ENCODE measurements at regions not wholly inside any gene's neighbourhood (a gene's known extent, or its start where the extent isn't known, plus 50 kb on each side); places are given as distances from the start of the nearest gene placed in this dataset.

DNA sequence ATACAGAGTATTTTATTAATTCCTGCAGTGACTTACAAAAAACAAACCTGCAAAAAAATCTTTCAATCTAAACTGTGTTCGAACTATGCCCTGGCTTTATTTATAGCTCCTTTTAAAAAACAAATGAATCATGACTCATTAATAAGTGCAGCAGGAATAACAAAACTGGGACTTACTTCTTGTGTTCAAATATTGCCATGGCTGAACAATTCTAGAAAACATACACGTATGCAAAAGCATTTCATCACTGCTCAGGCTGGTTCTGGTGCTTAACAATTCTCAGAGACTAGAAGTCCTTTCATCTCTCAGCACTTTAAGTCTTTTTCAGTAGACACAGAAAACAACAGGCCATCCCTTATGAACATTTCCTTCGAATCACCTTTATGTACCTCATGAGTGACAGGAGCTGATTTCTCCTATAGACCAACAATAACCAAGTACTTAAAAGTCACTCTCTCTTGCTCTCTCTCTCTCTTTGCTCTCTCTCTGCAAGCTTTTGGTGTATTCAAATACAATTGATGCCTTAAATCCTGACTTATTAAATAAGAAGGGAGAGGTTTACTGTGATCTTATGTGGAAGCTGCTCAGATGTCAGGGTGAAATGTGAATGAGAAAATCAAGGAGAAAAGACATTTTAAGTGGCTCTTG, 268.8 kb downstream of the TTC8 start:
- 15% methylated on average over 3 of the region's 3 CpGs for WGBS (ENCODE audit: insufficient coverage, insufficient replicate concordance, low lambda C conversion rate, missing lambda C conversion rate)
- CTCF ChIA-PET: no interaction called here
- Histone ChIP-seq H3K27ac (ENCODE audit: control insufficient read depth, insufficient read depth) (no peak overlapping the region), H3K79me2 (ENCODE audit: control insufficient read depth, insufficient read depth, low read length) (no peaks in the 10 kb centered on the region), H2AFZ (ENCODE audit: control insufficient read depth, low read depth, low read length) (no peak overlapping the region), H4K20me1 (ENCODE audit: control insufficient read depth, insufficient read depth) (no peaks in the 10 kb centered on the region), H3K9ac (ENCODE audit: control insufficient read depth, insufficient read depth, low read length) (no peak overlapping the region), H3K36me3 (ENCODE audit: control insufficient read depth in 2 of 2, insufficient read depth in 2 of 2, low read length in 1 of 2) (no peaks in the 10 kb centered on the region), H3K4me1 (ENCODE audit: control insufficient read depth, insufficient read depth, low read length) (no peaks in the 10 kb centered on the region), H3K4me3 (no peak overlapping the region), H3K9me3 (replicated peaks; ENCODE audit: control insufficient read depth, insufficient read depth, low read length) (no peaks in the 10 kb centered on the region), H3K27me3 (replicated peaks in 1 of 2; ENCODE audit: control insufficient read depth in 2 of 2, insufficient read depth in 2 of 2, low read length in 1 of 2) (no peaks in the 10 kb centered on the region; a peak in 1 of 4 replicates), H3K4me2 (ENCODE audit: control insufficient read depth, insufficient read depth) (no peak overlapping the region)
- no peak for FAIRE-seq
- RAD21 ChIA-PET (ENCODE audit: unreplicated experiment): no interaction called here
- ATAC-seq: no peak
- no peak for DNase-seq (ENCODE audit: low read depth, low spot score)
- intact Hi-C loops (cut with micrococcal nuclease; ENCODE audit: unreplicated experiment) (no loop called here), in situ Hi-C loops (cut with MboI) (no loop called here)
- no peak for TF ChIP-seq MYC (IDR thresholded peaks at IDR 0.05; ENCODE audit: insufficient read depth, insufficient read length, insufficient replicate concordance, low read length, severe bottlenecking)
- TF ChIP-seq CBX3 (IDR thresholded peaks at IDR 0.05; ENCODE audit: borderline replicate concordance, low read depth): no peak
- TF ChIP-seq MEF2B (IDR thresholded peaks at IDR 0.05; ENCODE audit: partially characterized antibody, poor library complexity, severe bottlenecking): no peak
- TF ChIP-seq, protein P1, sequence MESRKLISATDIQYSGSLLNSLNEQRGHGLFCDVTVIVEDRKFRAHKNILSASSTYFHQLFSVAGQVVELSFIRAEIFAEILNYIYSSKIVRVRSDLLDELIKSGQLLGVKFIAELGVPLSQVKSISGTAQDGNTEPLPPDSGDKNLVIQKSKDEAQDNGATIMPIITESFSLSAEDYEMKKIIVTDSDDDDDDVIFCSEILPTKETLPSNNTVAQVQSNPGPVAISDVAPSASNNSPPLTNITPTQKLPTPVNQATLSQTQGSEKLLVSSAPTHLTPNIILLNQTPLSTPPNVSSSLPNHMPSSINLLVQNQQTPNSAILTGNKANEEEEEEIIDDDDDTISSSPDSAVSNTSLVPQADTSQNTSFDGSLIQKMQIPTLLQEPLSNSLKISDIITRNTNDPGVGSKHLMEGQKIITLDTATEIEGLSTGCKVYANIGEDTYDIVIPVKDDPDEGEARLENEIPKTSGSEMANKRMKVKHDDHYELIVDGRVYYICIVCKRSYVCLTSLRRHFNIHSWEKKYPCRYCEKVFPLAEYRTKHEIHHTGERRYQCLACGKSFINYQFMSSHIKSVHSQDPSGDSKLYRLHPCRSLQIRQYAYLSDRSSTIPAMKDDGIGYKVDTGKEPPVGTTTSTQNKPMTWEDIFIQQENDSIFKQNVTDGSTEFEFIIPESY (IDR thresholded peaks at IDR 0.05): no peak
- TF ChIP-seq, protein P2, sequence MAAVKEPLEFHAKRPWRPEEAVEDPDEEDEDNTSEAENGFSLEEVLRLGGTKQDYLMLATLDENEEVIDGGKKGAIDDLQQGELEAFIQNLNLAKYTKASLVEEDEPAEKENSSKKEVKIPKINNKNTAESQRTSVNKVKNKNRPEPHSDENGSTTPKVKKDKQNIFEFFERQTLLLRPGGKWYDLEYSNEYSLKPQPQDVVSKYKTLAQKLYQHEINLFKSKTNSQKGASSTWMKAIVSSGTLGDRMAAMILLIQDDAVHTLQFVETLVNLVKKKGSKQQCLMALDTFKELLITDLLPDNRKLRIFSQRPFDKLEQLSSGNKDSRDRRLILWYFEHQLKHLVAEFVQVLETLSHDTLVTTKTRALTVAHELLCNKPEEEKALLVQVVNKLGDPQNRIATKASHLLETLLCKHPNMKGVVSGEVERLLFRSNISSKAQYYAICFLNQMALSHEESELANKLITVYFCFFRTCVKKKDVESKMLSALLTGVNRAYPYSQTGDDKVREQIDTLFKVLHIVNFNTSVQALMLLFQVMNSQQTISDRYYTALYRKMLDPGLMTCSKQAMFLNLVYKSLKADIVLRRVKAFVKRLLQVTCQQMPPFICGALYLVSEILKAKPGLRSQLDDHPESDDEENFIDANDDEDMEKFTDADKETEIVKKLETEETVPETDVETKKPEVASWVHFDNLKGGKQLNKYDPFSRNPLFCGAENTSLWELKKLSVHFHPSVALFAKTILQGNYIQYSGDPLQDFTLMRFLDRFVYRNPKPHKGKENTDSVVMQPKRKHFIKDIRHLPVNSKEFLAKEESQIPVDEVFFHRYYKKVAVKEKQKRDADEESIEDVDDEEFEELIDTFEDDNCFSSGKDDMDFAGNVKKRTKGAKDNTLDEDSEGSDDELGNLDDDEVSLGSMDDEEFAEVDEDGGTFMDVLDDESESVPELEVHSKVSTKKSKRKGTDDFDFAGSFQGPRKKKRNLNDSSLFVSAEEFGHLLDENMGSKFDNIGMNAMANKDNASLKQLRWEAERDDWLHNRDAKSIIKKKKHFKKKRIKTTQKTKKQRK (IDR thresholded peaks at IDR 0.05; ENCODE audit: low read depth, low read length): no peak
- no peak for TF ChIP-seq MTA3 (IDR thresholded peaks at IDR 0.05; ENCODE audit: borderline replicate concordance, low read length)
- TF ChIP-seq GATAD2B (conservative IDR thresholded peaks at IDR 0.05; ENCODE audit: low read depth): no peak
- no peak for TF ChIP-seq JUNB (IDR thresholded peaks at IDR 0.05)
- TF ChIP-seq FOXK2 (IDR thresholded peaks at IDR 0.05): no peak
- TF ChIP-seq, protein P3, sequence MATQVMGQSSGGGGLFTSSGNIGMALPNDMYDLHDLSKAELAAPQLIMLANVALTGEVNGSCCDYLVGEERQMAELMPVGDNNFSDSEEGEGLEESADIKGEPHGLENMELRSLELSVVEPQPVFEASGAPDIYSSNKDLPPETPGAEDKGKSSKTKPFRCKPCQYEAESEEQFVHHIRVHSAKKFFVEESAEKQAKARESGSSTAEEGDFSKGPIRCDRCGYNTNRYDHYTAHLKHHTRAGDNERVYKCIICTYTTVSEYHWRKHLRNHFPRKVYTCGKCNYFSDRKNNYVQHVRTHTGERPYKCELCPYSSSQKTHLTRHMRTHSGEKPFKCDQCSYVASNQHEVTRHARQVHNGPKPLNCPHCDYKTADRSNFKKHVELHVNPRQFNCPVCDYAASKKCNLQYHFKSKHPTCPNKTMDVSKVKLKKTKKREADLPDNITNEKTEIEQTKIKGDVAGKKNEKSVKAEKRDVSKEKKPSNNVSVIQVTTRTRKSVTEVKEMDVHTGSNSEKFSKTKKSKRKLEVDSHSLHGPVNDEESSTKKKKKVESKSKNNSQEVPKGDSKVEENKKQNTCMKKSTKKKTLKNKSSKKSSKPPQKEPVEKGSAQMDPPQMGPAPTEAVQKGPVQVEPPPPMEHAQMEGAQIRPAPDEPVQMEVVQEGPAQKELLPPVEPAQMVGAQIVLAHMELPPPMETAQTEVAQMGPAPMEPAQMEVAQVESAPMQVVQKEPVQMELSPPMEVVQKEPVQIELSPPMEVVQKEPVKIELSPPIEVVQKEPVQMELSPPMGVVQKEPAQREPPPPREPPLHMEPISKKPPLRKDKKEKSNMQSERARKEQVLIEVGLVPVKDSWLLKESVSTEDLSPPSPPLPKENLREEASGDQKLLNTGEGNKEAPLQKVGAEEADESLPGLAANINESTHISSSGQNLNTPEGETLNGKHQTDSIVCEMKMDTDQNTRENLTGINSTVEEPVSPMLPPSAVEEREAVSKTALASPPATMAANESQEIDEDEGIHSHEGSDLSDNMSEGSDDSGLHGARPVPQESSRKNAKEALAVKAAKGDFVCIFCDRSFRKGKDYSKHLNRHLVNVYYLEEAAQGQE (IDR thresholded peaks at IDR 0.05; ENCODE audit: low read depth, low read length): no peak
- SMC1A ChIA-PET (ENCODE audit: uncharacterized antibody, unreplicated experiment): no interaction called here
- no TSS peak for BruUV-seq (replicated peaks)
- POLR2A ChIA-PET: no interaction called here
